HG03097 (cell line): ENCODE measurements at regions not wholly inside any gene's neighbourhood (a gene's known extent, or its start where the extent isn't known, plus 50 kb on each side); places are given as distances from the start of the nearest gene placed in this dataset.
"Not testable (repeated sequence)": the region's sequence is repeated elsewhere in the genome, so short reads cannot be mapped to it uniquely, and the experiment has no call there.

Experiments used
- ATAC-seq: cut with Tn5 transposase; IDR thresholded peaks from one replicate; pipeline ENCODE4 v1.9.1; 2021; ENCODE audit not compliant: unreplicated experiment, low FRiP score

DNA sequence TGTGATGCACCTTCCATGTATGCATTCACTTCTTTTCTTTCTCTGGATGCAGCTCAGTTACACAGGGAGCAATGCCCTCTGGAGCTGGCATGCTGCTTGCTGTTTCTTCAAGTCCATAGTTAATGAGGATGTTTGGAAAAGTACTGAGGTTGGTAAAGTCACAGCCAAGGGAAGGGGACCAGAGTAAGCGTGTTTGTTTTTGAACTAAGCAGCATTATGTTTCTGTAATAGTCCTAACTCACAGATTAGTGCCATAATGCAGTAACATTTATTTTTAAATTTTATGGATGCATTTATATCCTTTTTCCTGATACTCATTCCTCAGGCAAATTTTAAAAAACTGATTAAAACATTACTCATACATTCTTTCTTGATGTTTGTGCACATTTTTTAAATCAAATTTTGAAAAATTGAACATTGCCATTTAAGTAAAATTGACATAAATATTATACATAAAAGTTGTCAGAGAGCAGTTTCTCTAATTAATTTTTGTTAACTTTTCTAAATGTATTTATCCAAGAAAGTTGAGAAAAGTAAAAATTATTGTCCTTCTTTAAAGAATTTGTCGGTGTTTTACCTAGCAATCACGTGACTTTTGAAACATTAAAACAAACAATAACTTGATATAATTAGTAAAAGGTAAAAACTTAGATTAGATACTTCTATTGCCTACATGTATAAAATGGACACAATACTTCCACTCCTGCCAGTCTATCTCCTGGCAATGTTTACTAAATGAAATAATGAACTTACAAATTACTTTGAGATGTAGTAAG lies 659.6 kb upstream of the ANKRD30A start:
- no peak for ATAC-seq

DNA sequence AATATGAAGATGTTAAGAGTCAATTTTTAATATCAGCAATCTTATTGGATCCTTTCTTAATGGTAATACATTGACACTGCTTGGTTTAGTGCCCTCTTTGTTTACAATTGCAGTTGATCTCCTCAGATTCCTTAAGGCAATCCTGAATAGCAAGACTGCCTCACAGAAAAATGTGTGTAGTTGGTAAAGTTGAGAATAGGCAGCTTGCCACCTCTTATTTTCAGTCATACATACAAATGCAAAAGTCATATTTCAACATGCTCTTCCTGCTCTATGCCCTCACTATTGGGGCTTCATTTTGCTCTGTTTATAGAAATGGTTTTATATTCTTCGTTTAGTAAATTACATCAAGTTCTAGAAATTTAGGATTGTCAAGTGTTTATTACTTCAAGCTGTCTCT lies 661.1 kb upstream of the ANKRD30A start:
- no peak for ATAC-seq

- ATAC-seq, result no peak
Observed at GRCh38 chr10:36463390-36463789, 662.0 kb upstream of the ANKRD30A start.

DNA sequence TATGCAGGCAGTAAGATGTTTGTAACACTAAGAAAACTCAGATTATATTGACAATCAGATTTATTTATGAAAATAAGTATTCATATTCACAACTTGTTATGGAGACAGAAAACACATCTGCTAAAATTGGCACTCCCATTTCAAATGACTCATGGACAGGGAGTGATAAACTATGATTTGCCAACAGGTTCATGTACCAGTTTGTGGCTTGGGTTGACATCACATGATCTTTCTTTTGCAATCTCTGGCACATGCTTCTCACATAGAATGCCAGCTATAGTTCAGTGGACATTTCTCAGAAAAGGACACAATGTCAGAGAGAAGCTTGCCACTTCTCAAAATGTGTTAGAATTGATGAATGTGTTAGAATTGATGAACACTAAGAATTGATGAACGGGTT lies 663.2 kb upstream of the ANKRD30A start:
- no peak for ATAC-seq

GRCh38 chr10:36458437-36458836 lies 667.0 kb upstream of the ANKRD30A start:
- ATAC-seq, result not testable (repeated sequence)

DNA sequence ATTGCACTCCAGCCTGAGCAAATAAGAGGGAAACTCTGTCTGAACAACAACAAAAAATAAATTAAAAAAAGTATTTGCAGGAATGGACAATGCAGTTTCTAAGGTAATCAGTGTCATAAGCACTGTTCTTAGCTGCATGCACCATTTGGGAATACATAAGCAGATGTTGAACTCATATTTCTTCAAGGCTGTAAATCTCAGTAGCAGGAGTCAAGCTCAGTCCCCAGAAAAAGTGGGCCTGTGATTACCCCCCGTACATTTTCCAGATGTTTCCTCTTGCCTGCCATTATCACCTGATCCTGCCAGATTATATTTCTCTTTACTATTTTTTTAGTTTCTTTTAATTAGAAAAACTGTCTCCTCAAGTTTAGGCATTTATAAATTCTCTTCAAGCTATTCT lies 667.6 kb upstream of the ANKRD30A start:
- ATAC-seq, result no peak

DNA sequence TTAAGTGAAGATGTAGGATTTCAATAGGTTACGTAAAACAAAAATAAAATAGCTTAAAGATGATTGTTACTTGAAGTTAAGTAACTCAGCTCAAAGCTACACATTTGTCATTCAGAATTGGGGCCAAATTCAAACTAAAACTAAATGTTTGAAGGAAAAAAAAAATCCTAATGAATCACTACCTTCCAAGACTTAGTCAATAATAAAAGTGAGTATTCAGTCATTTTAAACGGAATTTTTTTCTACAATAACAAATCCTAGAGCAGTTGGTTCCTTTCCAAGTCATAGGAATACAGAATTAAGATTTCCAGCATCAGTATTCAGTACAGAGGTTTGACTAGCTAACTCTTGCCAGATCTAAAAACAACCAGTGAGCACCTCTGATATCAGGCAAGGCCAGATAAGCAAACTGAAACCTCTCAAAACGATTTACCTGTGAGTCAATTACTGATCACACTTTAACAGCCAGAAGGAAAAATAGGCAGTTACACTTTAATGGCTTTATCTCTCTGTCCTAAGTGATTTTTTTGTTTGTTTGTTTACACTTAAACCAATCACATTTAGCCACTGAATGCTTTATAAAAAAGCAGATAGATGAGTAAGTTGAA lies 669.8 kb upstream of the ANKRD30A start:
- no peak for ATAC-seq

GRCh38 chr10:36452851-36453250 lies 672.5 kb upstream of the ANKRD30A start:
- no peak for ATAC-seq

- ATAC-seq, result no peak
Observed at GRCh38 chr10:36451391-36451970, 673.9 kb upstream of the ANKRD30A start.

- ATAC-seq, result no peak
Observed at GRCh38 chr10:36450380-36450779, 675.0 kb upstream of the ANKRD30A start.

GRCh38 chr10:36448760-36449691 lies 676.4 kb upstream of the ANKRD30A start:
- ATAC-seq, result no peak

DNA sequence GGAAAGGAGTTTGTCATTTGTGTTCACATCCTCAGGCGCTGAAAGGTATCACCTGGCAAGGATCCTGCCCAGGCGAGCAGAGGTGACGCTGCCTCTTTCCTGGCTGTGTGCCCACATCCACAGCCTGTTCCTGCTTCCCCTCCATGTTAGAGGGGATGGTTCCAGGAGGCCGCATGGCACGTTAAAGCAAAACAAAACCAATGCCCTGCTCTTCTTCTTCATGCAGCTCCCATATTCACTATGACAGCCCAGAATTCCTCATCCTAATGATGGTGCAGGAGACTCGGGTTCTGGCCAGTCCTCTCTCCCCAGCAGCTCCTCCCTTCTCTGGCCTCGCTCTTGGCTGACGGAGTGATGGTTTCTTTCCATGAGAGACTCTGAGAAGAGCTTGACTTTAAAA lies 678.5 kb upstream of the ANKRD30A start:
- ATAC-seq, result no peak

- no peak for ATAC-seq
Observed at GRCh38 chr10:36443233-36443632, 682.2 kb upstream of the ANKRD30A start.

DNA sequence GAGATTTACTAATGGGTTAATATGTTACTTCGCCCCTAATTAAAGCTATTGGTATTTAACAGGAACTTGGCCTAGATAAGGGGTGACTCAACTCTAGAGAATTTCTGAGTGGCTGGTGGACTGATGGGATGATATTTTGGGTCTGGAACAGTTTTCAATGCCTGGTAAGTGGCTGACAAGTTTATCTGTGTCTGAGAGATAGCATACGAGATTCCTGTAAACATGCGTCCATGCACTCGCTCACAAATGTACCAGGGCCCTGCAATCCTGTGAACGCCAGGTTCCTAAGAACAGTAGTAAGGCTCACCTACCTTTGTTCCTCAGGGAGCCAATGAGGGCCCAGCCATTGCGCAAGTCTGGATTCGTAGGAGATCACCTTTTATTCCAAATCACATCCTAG lies 683.8 kb upstream of the ANKRD30A start:
- ATAC-seq, result no peak

DNA sequence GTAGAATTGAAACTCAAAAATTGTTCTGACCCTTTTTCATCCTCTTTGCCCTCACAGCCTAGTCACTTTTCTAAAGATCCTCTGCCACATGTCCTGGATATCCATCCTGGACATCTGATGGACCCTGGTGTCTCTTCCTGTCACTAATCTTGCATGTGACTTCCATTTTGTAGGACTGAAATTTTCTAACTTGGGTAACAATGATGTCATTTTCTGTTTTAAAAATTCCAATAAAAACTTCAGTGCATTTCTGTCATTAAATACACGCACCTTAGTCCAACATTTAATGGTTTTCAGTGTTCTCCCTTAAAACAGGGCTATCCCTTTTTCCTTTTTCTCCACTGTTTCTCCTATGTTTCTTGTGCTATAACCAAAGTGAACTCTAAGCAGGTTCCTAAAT lies 684.9 kb upstream of the ANKRD30A start:
- no peak for ATAC-seq

GRCh38 chr10:36437367-36437766 lies 688.0 kb upstream of the ANKRD30A start:
- ATAC-seq, result no peak

- no peak for ATAC-seq
Observed at GRCh38 chr10:36428507-36428906, 696.9 kb upstream of the ANKRD30A start.

DNA sequence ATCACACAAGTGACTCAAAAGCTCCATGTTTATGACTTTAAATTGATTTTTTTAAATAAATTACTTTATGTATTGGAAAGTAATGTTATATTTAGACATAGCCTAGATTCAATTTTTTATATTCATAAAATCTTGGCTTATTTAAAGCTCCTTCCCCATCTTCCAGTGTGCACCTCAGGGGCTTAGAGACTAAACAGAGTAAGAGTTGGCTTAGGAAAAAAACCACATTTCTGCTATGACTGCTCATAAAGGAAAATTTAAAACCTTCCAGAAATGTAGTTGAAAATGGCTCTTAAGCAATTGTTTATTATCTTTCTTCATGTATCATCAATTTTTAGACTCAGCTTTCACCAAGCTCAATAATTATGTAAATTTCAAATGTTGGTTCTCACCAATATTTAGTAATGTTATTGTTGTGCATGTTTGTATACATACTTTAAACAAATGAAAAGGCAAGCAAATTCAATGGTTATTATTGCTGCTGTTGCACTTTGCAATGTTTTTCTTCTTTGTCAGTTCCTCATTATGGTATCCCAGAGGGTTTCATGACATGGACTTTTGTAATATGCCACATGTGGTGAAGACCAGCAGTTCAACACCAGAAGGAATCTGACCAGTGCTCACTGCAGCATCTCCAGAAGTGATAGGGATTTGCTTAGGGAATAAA lies 700.1 kb upstream of the ANKRD30A start:
- ATAC-seq, result no peak

DNA sequence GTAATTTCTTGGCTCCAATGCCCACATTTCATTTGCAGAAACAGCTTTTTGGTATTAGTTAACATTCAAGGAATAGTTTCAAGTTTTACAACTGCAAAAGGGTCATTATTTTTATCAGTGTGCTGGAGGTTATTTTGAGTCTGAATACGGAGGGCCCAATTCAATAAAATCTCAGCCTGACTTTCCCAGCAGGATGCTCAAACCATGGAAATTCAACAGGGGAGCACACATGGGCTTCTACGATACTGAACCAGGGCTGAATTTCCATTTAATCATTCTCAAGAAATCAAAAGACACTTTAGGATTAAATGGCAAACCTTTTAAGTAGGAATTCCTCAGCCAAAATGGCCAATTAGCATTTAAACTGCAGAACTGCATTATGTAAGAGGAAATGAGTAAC lies 700.9 kb upstream of the ANKRD30A start:
- ATAC-seq, result no peak

DNA sequence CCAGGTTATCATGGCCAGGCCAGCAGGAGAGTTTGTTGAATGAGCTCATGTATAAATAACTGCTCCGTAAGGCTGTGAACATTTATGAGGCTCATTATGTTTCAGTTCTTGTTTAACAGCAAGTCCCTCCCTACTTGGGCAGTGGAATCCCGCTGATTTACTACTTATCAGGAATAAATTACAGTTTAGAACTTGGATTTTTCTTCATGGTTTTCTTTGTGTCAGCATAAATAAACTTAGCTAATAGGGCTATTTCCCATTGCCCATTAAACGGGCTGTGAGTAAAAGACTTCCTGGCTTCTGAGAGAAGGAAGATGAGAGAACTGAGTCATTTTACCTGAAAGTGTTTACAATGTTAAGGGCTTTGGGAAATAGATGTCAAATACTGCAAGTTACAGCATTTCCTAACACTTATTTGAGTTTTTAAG lies 701.6 kb upstream of the ANKRD30A start:
- ATAC-seq, result no peak
